ENCODE measurements at regions not wholly inside any gene's neighbourhood (a gene's known extent, or its start where the extent isn't known, plus 50 kb on each side); places are given as distances from the start of the nearest gene placed in this dataset.
"Not testable (repeated sequence)": the region's sequence is repeated elsewhere in the genome, so short reads cannot be mapped to it uniquely, and the experiment has no call there.

GRCh38 chr5:99058466-99058865 is 129.7 kb upstream of the CHD1 start:
- Histone ChIP-seq H3K4me2 (ENCODE audit: insufficient read depth, low read length) (no peak overlapping the region), H3K4me3 (ENCODE audit: insufficient read depth, low read length) (no peak overlapping the region), H3K36me3 (ENCODE audit: insufficient read depth, low read length) (no peaks in the 10 kb centered on the region), H3K27me3 (ENCODE audit: insufficient read depth, low read length) (no peaks in the 10 kb centered on the region), H2AFZ (ENCODE audit: low read length) (no peak overlapping the region), H4K20me1 (ENCODE audit: insufficient read depth, low read length) (no peaks in the 10 kb centered on the region), H3K9me3 (ENCODE audit: low read depth, low read length) (no peaks in the 10 kb centered on the region), H3K27ac (ENCODE audit: low read depth, low read length) (no peak overlapping the region), H3K4me1 (ENCODE audit: insufficient read depth, low read length) (peaks cover 22% of the 10 kb centered on the region), H3K79me2 (ENCODE audit: insufficient read depth, low read length) (no peaks in the 10 kb centered on the region)
- DNase-seq (ENCODE audit: insufficient read length, low spot score, missing footprints) = no peak
- TF ChIP-seq, protein P1, sequence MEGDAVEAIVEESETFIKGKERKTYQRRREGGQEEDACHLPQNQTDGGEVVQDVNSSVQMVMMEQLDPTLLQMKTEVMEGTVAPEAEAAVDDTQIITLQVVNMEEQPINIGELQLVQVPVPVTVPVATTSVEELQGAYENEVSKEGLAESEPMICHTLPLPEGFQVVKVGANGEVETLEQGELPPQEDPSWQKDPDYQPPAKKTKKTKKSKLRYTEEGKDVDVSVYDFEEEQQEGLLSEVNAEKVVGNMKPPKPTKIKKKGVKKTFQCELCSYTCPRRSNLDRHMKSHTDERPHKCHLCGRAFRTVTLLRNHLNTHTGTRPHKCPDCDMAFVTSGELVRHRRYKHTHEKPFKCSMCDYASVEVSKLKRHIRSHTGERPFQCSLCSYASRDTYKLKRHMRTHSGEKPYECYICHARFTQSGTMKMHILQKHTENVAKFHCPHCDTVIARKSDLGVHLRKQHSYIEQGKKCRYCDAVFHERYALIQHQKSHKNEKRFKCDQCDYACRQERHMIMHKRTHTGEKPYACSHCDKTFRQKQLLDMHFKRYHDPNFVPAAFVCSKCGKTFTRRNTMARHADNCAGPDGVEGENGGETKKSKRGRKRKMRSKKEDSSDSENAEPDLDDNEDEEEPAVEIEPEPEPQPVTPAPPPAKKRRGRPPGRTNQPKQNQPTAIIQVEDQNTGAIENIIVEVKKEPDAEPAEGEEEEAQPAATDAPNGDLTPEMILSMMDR (IDR thresholded peaks at IDR 0.05; ENCODE audit: extremely low read depth, low read depth, low read length) = no peak

DNA sequence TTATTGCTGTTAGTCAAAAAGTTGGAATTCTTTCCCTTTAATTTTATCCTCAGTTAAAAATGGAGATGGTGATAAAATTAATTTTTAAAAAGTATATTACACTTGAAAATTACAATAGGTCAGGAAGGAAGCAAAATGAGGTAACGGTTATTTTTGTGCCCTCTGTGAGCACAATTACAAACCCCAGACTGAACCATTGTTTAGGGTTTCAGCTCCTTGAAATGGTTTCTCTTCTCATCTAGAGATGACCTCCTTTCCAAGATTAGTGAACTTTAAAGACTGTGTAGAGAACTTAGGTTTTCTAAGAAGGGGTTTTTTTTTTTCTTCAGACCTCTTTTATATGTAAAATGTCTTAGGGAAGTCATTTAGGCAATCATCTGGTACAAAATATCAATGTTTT is 126.2 kb upstream of the CHD1 start:
- no peaks in the 10 kb centered on the region for H3K9me3 ChIP-seq (ENCODE audit: low read depth, low read length)
- DNase-seq (ENCODE audit: insufficient read length, low spot score, missing footprints) = no peak
- no peak overlapping the region for H2AFZ ChIP-seq (ENCODE audit: low read length)

GRCh38 chr5:99045871-99046270 is 117.1 kb upstream of the CHD1 start:
- H3K4me2 ChIP-seq (ENCODE audit: insufficient read depth, low read length) = peak overlapping the region; percentile 38
- no peak overlapping the region for H2AFZ ChIP-seq (ENCODE audit: low read length)
- H3K36me3 ChIP-seq (ENCODE audit: insufficient read depth, low read length) = no peaks in the 10 kb centered on the region
- no peaks in the 10 kb centered on the region for H3K4me1 ChIP-seq (ENCODE audit: insufficient read depth, low read length)
- no peaks in the 10 kb centered on the region for H3K9me3 ChIP-seq (ENCODE audit: low read depth, low read length)
- H3K27ac ChIP-seq (ENCODE audit: low read depth, low read length) = no peak overlapping the region
- no peak for DNase-seq (ENCODE audit: insufficient read length, low spot score, missing footprints)
- no peaks in the 10 kb centered on the region for H4K20me1 ChIP-seq (ENCODE audit: insufficient read depth, low read length)
- TF ChIP-seq, protein P1 (IDR thresholded peaks at IDR 0.05; ENCODE audit: extremely low read depth, low read depth, low read length) = no peak
- H3K79me2 ChIP-seq (ENCODE audit: insufficient read depth, low read length) = no peaks in the 10 kb centered on the region
- H3K4me3 ChIP-seq (ENCODE audit: insufficient read depth, low read length) = no peak overlapping the region
- H3K27me3 ChIP-seq (ENCODE audit: insufficient read depth, low read length) = no peaks in the 10 kb centered on the region

More for the DNA sequence above, 126.2 kb upstream of the CHD1 start:
- Histone ChIP-seq H3K27me3 (ENCODE audit: insufficient read depth, low read length) (no peaks in the 10 kb centered on the region), H3K27ac (ENCODE audit: low read depth, low read length) (no peak overlapping the region), H3K4me3 (ENCODE audit: insufficient read depth, low read length) (no peak overlapping the region), H3K4me1 (ENCODE audit: insufficient read depth, low read length) (no peaks in the 10 kb centered on the region), H3K4me2 (ENCODE audit: insufficient read depth, low read length) (no peak overlapping the region), H3K36me3 (ENCODE audit: insufficient read depth, low read length) (no peaks in the 10 kb centered on the region), H4K20me1 (ENCODE audit: insufficient read depth, low read length) (no peaks in the 10 kb centered on the region), H3K79me2 (ENCODE audit: insufficient read depth, low read length) (no peaks in the 10 kb centered on the region)
- TF ChIP-seq, protein P1 (IDR thresholded peaks at IDR 0.05; ENCODE audit: extremely low read depth, low read depth, low read length) = no peak

GRCh38 chr5:99043257-99043656 is 114.5 kb upstream of the CHD1 start:
- not testable (repeated sequence) for DNase-seq (ENCODE audit: insufficient read length, low spot score, missing footprints); H3K4me2 ChIP-seq (ENCODE audit: insufficient read depth, low read length); H3K36me3 ChIP-seq (ENCODE audit: insufficient read depth, low read length); H3K27ac ChIP-seq (ENCODE audit: low read depth, low read length); H3K4me1 ChIP-seq (ENCODE audit: insufficient read depth, low read length); H2AFZ ChIP-seq (ENCODE audit: low read length); H3K9me3 ChIP-seq (ENCODE audit: low read depth, low read length); H3K4me3 ChIP-seq (ENCODE audit: insufficient read depth, low read length); H3K79me2 ChIP-seq (ENCODE audit: insufficient read depth, low read length); H3K27me3 ChIP-seq (ENCODE audit: insufficient read depth, low read length); H4K20me1 ChIP-seq (ENCODE audit: insufficient read depth, low read length)
